Spleen (tissue), 11 donors: ENCODE measurements at regions not wholly inside any gene's neighbourhood (a gene's known extent, or its start where the extent isn't known, plus 50 kb on each side); places are given as distances from the start of the nearest gene placed in this dataset.

ENCODE experiments used
- DNase-seq: peaks from one replicate; pipeline ENCODE4 v3.0.0-alpha.2; 2020
- H3K27ac ChIP-seq, 8 donors: fragments of 200-600 bp; sonication (generic) in 7 of 8; 1 replicate in 4 of 8; 2 replicates in 4 of 8; pipeline versions ENCODE4 v1.5.0 to v1.8.0; 2016 to 2021; ENCODE audit warnings: inconsistent platforms in 4 of 8, mild to moderate bottlenecking in 4 of 8, moderate library complexity in 1 of 8
- H3K27me3 ChIP-seq, 7 donors: fragments of 200-600 bp; sonication (generic) in 6 of 7; replicated peaks in 1 of 7; 1 replicate in 4 of 7; 2 replicates in 3 of 7; pipeline versions ENCODE4 v1.5.0 to v1.8.0; 2016 to 2021; ENCODE audit warnings: inconsistent platforms in 3 of 7, mild to moderate bottlenecking in 1 of 7
- H3K36me3 ChIP-seq, 6 donors: fragments of 200-600 bp; sonication (generic) in 5 of 6; 1 replicate in 4 of 6; 2 replicates in 2 of 6; pipeline versions ENCODE4 v1.5.0 to v1.8.0; 2016 to 2021; ENCODE audit warnings: inconsistent platforms in 2 of 6
- H3K4me1 ChIP-seq, 6 donors: fragments of 200-600 bp; sonication (generic) in 5 of 6; 1 replicate in 3 of 6; 2 replicates in 3 of 6; pipeline versions ENCODE4 v1.5.0 to v1.8.0; 2016 to 2021; ENCODE audit warnings: inconsistent platforms in 3 of 6
- H3K4me3 ChIP-seq, 8 donors: fragments of 200-600 bp; sonication (generic) in 7 of 8; 1 replicate in 4 of 8; 2 replicates in 4 of 8; pipeline versions ENCODE4 v1.5.0 to v1.8.0; 2016 to 2021; ENCODE audit warnings: inconsistent platforms in 4 of 8, mild to moderate bottlenecking in 4 of 8, moderate library complexity in 2 of 8
- H3K9me3 ChIP-seq, 8 donors: fragments of 200-600 bp; sonication (generic) in 7 of 8; 1 replicate in 4 of 8; 2 replicates in 4 of 8; pipeline versions ENCODE4 v1.5.0 to v1.8.0; 2016 to 2021; ENCODE audit warnings: inconsistent platforms in 4 of 8
- CTCF ChIP-seq, 11 experiments: fragments of 200-600 bp in 7 of 11; fragments of 450-650 bp in 4 of 11; sonication (generic) in 4 of 11; IDR thresholded peaks in 8 of 11; conservative IDR thresholded peaks in 3 of 11; 1 replicate in 7 of 11; 2 replicates in 4 of 11; pipeline versions ENCODE4 v1.4.0 to v1.8.0; 2016 to 2021; ENCODE audit warnings: antibody characterized with exemption in 11 of 11, inconsistent platforms in 4 of 11, mild to moderate bottlenecking in 1 of 11
- POLR2A ChIP-seq, 3 donors: fragments of 450-650 bp; IDR thresholded peaks; one replicate each; pipeline ENCODE4 v1.5.1; 2017; ENCODE audit warnings: antibody characterized with exemption in 3 of 3, mild to moderate bottlenecking in 1 of 3
- POLR2AphosphoS5 ChIP-seq, 3 donors: sonication (generic); formaldehyde crosslinking; IDR thresholded peaks; one replicate each; pipeline ENCODE4 v1.5.1; 2017; ENCODE audit warnings: antibody characterized with exemption in 3 of 3
- WGBS, 5 donors: extraction: QIAGEN DNeasy Blood & Tissue Kit in 3 of 5; methylation state at CpG; one replicate each; pipeline versions ENCODE4 v1.1.5 to v1.1.7; 2013 to 2018; 5-methylcytosine and 5-hydroxymethylcytosine counted together
- intact Hi-C: fragments of 100-400 bp; cut with DNase I; formaldehyde crosslinking; loops from one replicate; pipeline ENCODE4 v1.15.0; 2023; ENCODE audit warnings: low total_unique reads
- donor health status: healthy with polysubstance abuse.
- donor health status: DM: no; HTN: no; CAD: no; lungs with moderate emphysema.
- donor health status: DM: no; HTN: no; CAD: no.
- donor health status: Bipolar disorder and iron deficiency.
- donor health status: healthy.
- donor health status: DM: no; HTN: no; CAD: no.
- donor health status: DM: yes; HTN: yes; CAD: no.

GRCh38 chr11:80778432-80778831, 1337.6 kb upstream of the TENM4 start:
- Histone ChIP-seq H3K4me3 (no peak overlapping the region), H3K9me3 (no peaks in the 10 kb centered on the region), H3K27ac (no peak overlapping the region), H3K27me3 (no peaks in the 10 kb centered on the region), H3K4me1 (no peaks in the 10 kb centered on the region), H3K36me3 (no peaks in the 10 kb centered on the region)
- intact Hi-C loops, result no loop called here
- no peak for DNase-seq
- TF ChIP-seq POLR2AphosphoS5 (IDR thresholded peaks at IDR 0.05), result no peak
- TF ChIP-seq POLR2A (IDR thresholded peaks at IDR 0.05), result no peak
- TF ChIP-seq CTCF (IDR thresholded peaks at IDR 0.05 in 8 of 11, conservative IDR thresholded peaks at IDR 0.05 in 3 of 11), result no peak
- 69 to 83% (median 74%) methylated on average over 3 of the region's 3 CpGs for WGBS, 5 donors

GRCh38 chr11:80773919-80774318, 1333.1 kb upstream of the TENM4 start:
- no peaks in the 10 kb centered on the region for H3K36me3 ChIP-seq
- DNase-seq, result no peak
- WGBS, 5 donors, result 73 to 83% (median 80%) methylated on average over 3 of the region's 3 CpGs

GRCh38 chr11:80771017-80771416, 1330.2 kb upstream of the TENM4 start:
- H3K27me3 ChIP-seq, result no peaks in the 10 kb centered on the region
- H3K4me1 ChIP-seq, result no peaks in the 10 kb centered on the region
- no peaks in the 10 kb centered on the region for H3K9me3 ChIP-seq
- 62 to 78% (median 69%) methylated on average over 2 of the region's 2 CpGs for WGBS, 5 donors
- H3K27ac ChIP-seq, result no peak overlapping the region
- TF ChIP-seq CTCF (IDR thresholded peaks at IDR 0.05 in 8 of 11, conservative IDR thresholded peaks at IDR 0.05 in 3 of 11) (no peak), POLR2A (IDR thresholded peaks at IDR 0.05) (no peak), POLR2AphosphoS5 (IDR thresholded peaks at IDR 0.05) (no peak)
- DNase-seq, result no peak
- no peak overlapping the region for H3K4me3 ChIP-seq
- no peaks in the 10 kb centered on the region for H3K36me3 ChIP-seq
- intact Hi-C loops, result no loop called here

More at GRCh38 chr11:80773919-80774318, 1333.1 kb upstream of the TENM4 start:
- TF ChIP-seq POLR2AphosphoS5 (IDR thresholded peaks at IDR 0.05), result no peak
- TF ChIP-seq POLR2A (IDR thresholded peaks at IDR 0.05), result no peak
- no peak for TF ChIP-seq CTCF (IDR thresholded peaks at IDR 0.05 in 8 of 11, conservative IDR thresholded peaks at IDR 0.05 in 3 of 11)
- Histone ChIP-seq H3K9me3 (no peaks in the 10 kb centered on the region), H3K4me3 (no peak overlapping the region), H3K27ac (no peak overlapping the region), H3K4me1 (no peaks in the 10 kb centered on the region), H3K27me3 (no peaks in the 10 kb centered on the region)
- intact Hi-C loops, result no loop called here

GRCh38 chr11:80758787-80759186, 1318.0 kb upstream of the TENM4 start:
- Histone ChIP-seq H3K36me3 (no peaks in the 10 kb centered on the region), H3K27me3 (no peaks in the 10 kb centered on the region), H3K27ac (no peak overlapping the region), H3K9me3 (peaks cover 0 to 4% (median 0%) of the 10 kb centered on the region in 8 donors), H3K4me1 (no peaks in the 10 kb centered on the region), H3K4me3 (no peak overlapping the region)
- TF ChIP-seq CTCF (IDR thresholded peaks at IDR 0.05 in 8 of 11, conservative IDR thresholded peaks at IDR 0.05 in 3 of 11), result no peak
- WGBS, 5 donors, result 59 to 71% (median 63%) methylated on average over 1 of the region's 1 CpG
- no peak for DNase-seq
- intact Hi-C loops, result no loop called here
